Heart right ventricle (tissue), 16 donors: ENCODE measurements at regions not wholly inside any gene's neighbourhood (a gene's known extent, or its start where the extent isn't known, plus 50 kb on each side); places are given as distances from the start of the nearest gene placed in this dataset.

ENCODE experiments used
- ATAC-seq, 8 donors: fragments of 200-7000 bp; cut with Tn5 transposase; one replicate each; pipeline ENCODE4 v1.9.1; 2020; ENCODE audit warnings: mild to moderate bottlenecking in 8 of 8, moderate library complexity in 8 of 8, moderate number of reproducible peaks in 1 of 8
- DNase-seq, 2 donors: peaks; one replicate each; pipeline ENCODE4 v3.0.0-alpha.2; 2020
- H3K27ac ChIP-seq, 10 donors: fragments of 200-600 bp; sonication (generic) in 2 of 10; one replicate each; pipeline versions ENCODE4 v1.5.0 to v1.8.0; 2020 to 2022; ENCODE audit warnings: mild to moderate bottlenecking in 3 of 10
- H3K27me3 ChIP-seq, 7 donors: fragments of 200-600 bp; one replicate each; pipeline ENCODE4 v1.8.0; 2021 to 2022; ENCODE audit warnings: mild to moderate bottlenecking in 2 of 7
- H3K36me3 ChIP-seq, 9 donors: fragments of 200-600 bp; sonication (generic) in 1 of 9; one replicate each; pipeline versions ENCODE4 v1.5.0 to v1.8.0; 2020 to 2022; ENCODE audit warnings: mild to moderate bottlenecking in 2 of 9
- H3K4me1 ChIP-seq, 9 donors: fragments of 200-600 bp; sonication (generic) in 1 of 9; one replicate each; pipeline versions ENCODE4 v1.5.0 to v1.8.0; 2020 to 2022; ENCODE audit warnings: mild to moderate bottlenecking in 4 of 9
- H3K4me3 ChIP-seq, 10 donors: fragments of 200-600 bp; sonication (generic) in 2 of 10; one replicate each; pipeline versions ENCODE4 v1.5.0 to v1.8.0; 2020 to 2022; ENCODE audit warnings: mild to moderate bottlenecking in 7 of 10, moderate library complexity in 2 of 10
- H3K9me3 ChIP-seq, 11 donors: fragments of 200-600 bp in 10 of 11; sonication (generic) in 2 of 11; one replicate each; pipeline versions ENCODE4 v1.5.0 to v1.8.0; 2013 to 2022; ENCODE audit warnings: mild to moderate bottlenecking in 2 of 11, control low read depth in 1 of 11, moderate library complexity in 1 of 11
- CTCF ChIP-seq, 9 donors: fragments of 200-600 bp; sonication (generic) in 2 of 9; IDR thresholded peaks; one replicate each; pipeline versions ENCODE4 v1.5.0 to v1.8.0; 2021 to 2022; ENCODE audit warnings: antibody characterized with exemption in 9 of 9, mild to moderate bottlenecking in 5 of 9, moderate library complexity in 1 of 9
- WGBS, 2 donors: extraction: QIAGEN DNeasy Blood & Tissue Kit; methylation state at CpG; one replicate each; pipeline ENCODE4 v1.1.7; 2013; ENCODE audit warnings: inconsistent platforms in 1 of 2; 5-methylcytosine and 5-hydroxymethylcytosine counted together
- intact Hi-C, 10 donors: fragments of 100-400 bp; cut with DNase I; formaldehyde crosslinking; loops; one replicate each; pipeline versions ENCODE4 v1.11.1 to v1.14.2; 2022
- donor health status: Arrhythmogenic right ventricular cardiomyopathy.
- donor health status: ischemic (EF 13 %, LVEDD 7.1; RV severe dilation, severe dysfunction).
- donor health status: healthy with polysubstance abuse.
- donor health status: DM: no; HTN: yes; CAD: no.
- donor health status: DM: no; HTN: no; CAD: no.
- donor health status: ischemic (EF 25% LVEDD 6.9; RV normal size, moderate dysfunction).
- donor health status: ischemic (EF 25% LVEDD 5.7; RV mildly dilated, moderate dysfunction).
- donor health status: healthy.
- donor health status: DM: yes; HTN: yes; CAD: no.
- donor health status: Ischemic cardiomyopathy.
- donor health status: ischemic (EF 35%, LVEDD 5.7; RV mildly dilated, moderate dysfunction).
- donor health status: nonischemic (EF 11% LVEDD 7.7; RV severe dilation, severe dysfunction).
- donor health status: DM: yes; HTN: yes; CAD: no.
- donor health status: PGD.
- donor health status: ischemic (EF 29% LVEDD 5.4; RV normal size, mild dysfunction).
- donor health status: nonischemic (EF 23%, LVEDD 6.1; RV moderate dilation, normal function).

GRCh38 chr3:76657909-76658308, 382.0 kb upstream of the ROBO2 start:
- no peak for TF ChIP-seq CTCF (IDR thresholded peaks at IDR 0.05)
- no peaks in the 10 kb centered on the region for H3K27me3 ChIP-seq
- no peak overlapping the region for H3K27ac ChIP-seq
- ATAC-seq, result no peak
- no peaks in the 10 kb centered on the region for H3K36me3 ChIP-seq
- WGBS, 2 donors, result 91 to 98% methylated on average over 5 of the region's 5 CpGs
- H3K9me3 ChIP-seq, result no peaks in the 10 kb centered on the region
- H3K4me1 ChIP-seq, result no peaks in the 10 kb centered on the region
- intact Hi-C loops, result no loop called here
- no peak for DNase-seq
- no peak overlapping the region for H3K4me3 ChIP-seq

GRCh38 chr3:76661527-76662250, 378.2 kb upstream of the ROBO2 start:
- intact Hi-C loops, result no loop called here
- Histone ChIP-seq H3K4me1 (no peaks in the 10 kb centered on the region), H3K27ac (no peak overlapping the region), H3K36me3 (no peaks in the 10 kb centered on the region), H3K9me3 (no peaks in the 10 kb centered on the region), H3K27me3 (no peaks in the 10 kb centered on the region), H3K4me3 (no peak overlapping the region)
- TF ChIP-seq CTCF (IDR thresholded peaks at IDR 0.05), result no peak
- no peak for ATAC-seq
- no peak for DNase-seq
- 55 to 69% methylated on average over 3 of the region's 3 CpGs for WGBS, 2 donors

- no peaks in the 10 kb centered on the region for H3K36me3 ChIP-seq
- no peak overlapping the region for H3K27ac ChIP-seq
- H3K4me3 ChIP-seq, result no peak overlapping the region
- WGBS, 2 donors, result 85 to 87% methylated on average over 3 of the region's 3 CpGs
- intact Hi-C loops, result no loop called here
- ATAC-seq, result no peak
- no peak for TF ChIP-seq CTCF (IDR thresholded peaks at IDR 0.05)
- no peak for DNase-seq
- H3K27me3 ChIP-seq, result no peaks in the 10 kb centered on the region
- H3K4me1 ChIP-seq, result no peaks in the 10 kb centered on the region
- no peaks in the 10 kb centered on the region for H3K9me3 ChIP-seq
These were observed 375.1 kb upstream of the ROBO2 start for GRCh38 chr3:76664816-76665215.

GRCh38 chr3:76668653-76669052, 371.2 kb upstream of the ROBO2 start:
- H3K4me1 ChIP-seq, result no peaks in the 10 kb centered on the region
- intact Hi-C loops, result no loop called here
- TF ChIP-seq CTCF (IDR thresholded peaks at IDR 0.05), result no peak
- H3K36me3 ChIP-seq, result no peaks in the 10 kb centered on the region
- no peak overlapping the region for H3K4me3 ChIP-seq
- no peak for DNase-seq
- no peak overlapping the region for H3K27ac ChIP-seq
- no peaks in the 10 kb centered on the region for H3K9me3 ChIP-seq
- WGBS, 2 donors, result 88 to 94% methylated on average over 4 of the region's 4 CpGs
- no peak for ATAC-seq
- H3K27me3 ChIP-seq, result no peaks in the 10 kb centered on the region
